CD8-positive, alpha-beta memory T cell (primary cell): ENCODE measurements at regions not wholly inside any gene's neighbourhood (a gene's known extent, or its start where the extent isn't known, plus 50 kb on each side); places are given as distances from the start of the nearest gene placed in this dataset.
A peak's percentile ranks its signal among the peaks of the same experiment; 100 is the strongest.

ENCODE experiments used
- CTCF ChIA-PET: fragments of 350-600 bp; sonication (Branson Sonifier 250); formaldehyde crosslinking; loops from one replicate; lab custom pipeline; 2021; ENCODE audit warnings: antibody characterized with exemption; lab: Charles Lee
- POLR2A ChIA-PET: fragments of 350-600 bp; sonication (Branson Sonifier 250); formaldehyde crosslinking; loops from one replicate; lab custom pipeline; 2021; ENCODE audit warnings: antibody characterized with exemption; lab: Charles Lee
- DNase-seq, 5 donors: peaks; one replicate each; pipeline versions ENCODE4 v3.0.0 to v3.0.0-alpha.2; 2020 to 2022; ENCODE audit warnings: mixed read lengths in 1 of 5
- H3K27ac ChIP-seq: one replicate; pipeline ENCODE4 v1.7.0; 2013; ENCODE audit warnings: low read depth, mild to moderate bottlenecking, low read length, moderate library complexity
- H3K27me3 ChIP-seq: 2 replicates; pipeline ENCODE4 v1.7.0; 2013; ENCODE audit warnings: low read length, mild to moderate bottlenecking; ENCODE audit not compliant: insufficient read depth, poor library complexity, severe bottlenecking
- H3K36me3 ChIP-seq: 2 replicates; pipeline ENCODE4 v1.7.0; 2013; ENCODE audit warnings: mild to moderate bottlenecking, low read length, moderate library complexity; ENCODE audit not compliant: insufficient read depth
- H3K4me1 ChIP-seq: 2 replicates; pipeline ENCODE4 v1.7.0; 2013; ENCODE audit warnings: mild to moderate bottlenecking, low read length, moderate library complexity; ENCODE audit not compliant: insufficient read depth
- H3K4me3 ChIP-seq: 2 replicates; pipeline ENCODE4 v1.7.0; 2013; ENCODE audit warnings: mild to moderate bottlenecking, low read length
- H3K9me3 ChIP-seq: 2 replicates; pipeline ENCODE4 v1.7.0; 2013; ENCODE audit warnings: mild to moderate bottlenecking, low read length
- H3K27ac Mint-ChIP-seq, 8 donors: one replicate each; pipeline ENCODE4 v1.8.0; 2020 to 2021; ENCODE audit warnings: mixed read lengths in 8 of 8, mild to moderate bottlenecking in 6 of 8, inconsistent platforms in 3 of 8, moderate library complexity in 3 of 8
- H3K27me3 Mint-ChIP-seq, 2 donors: one replicate each; pipeline ENCODE4 v1.8.0; 2020 to 2021; ENCODE audit warnings: mixed read lengths in 2 of 2, mild to moderate bottlenecking in 1 of 2, moderate library complexity in 1 of 2
- H3K36me3 Mint-ChIP-seq, 3 donors: one replicate each; pipeline ENCODE4 v1.8.0; 2020 to 2021; ENCODE audit warnings: mixed read lengths in 3 of 3, inconsistent platforms in 1 of 3, mild to moderate bottlenecking in 1 of 3
- H3K4me1 Mint-ChIP-seq, 3 donors: one replicate each; pipeline ENCODE4 v1.8.0; 2020 to 2021; ENCODE audit warnings: mixed read lengths in 3 of 3, inconsistent platforms in 1 of 3, mild to moderate bottlenecking in 1 of 3
- H3K4me3 Mint-ChIP-seq, 7 donors: one replicate each; pipeline ENCODE4 v1.8.0; 2020 to 2021; ENCODE audit warnings: mixed read lengths in 7 of 7, mild to moderate bottlenecking in 6 of 7, moderate library complexity in 4 of 7, inconsistent platforms in 2 of 7
- H3K9me3 Mint-ChIP-seq, 5 donors: one replicate each; pipeline ENCODE4 v1.8.0; 2020 to 2022; ENCODE audit warnings: mixed read lengths in 5 of 5, mild to moderate bottlenecking in 3 of 5, moderate library complexity in 2 of 5, inconsistent platforms in 1 of 5

- POLR2A ChIA-PET: no interaction called here
- no peak overlapping the region for H3K27ac ChIP-seq
- Mint-ChIP-seq H3K4me3 (no peak overlapping the region), H3K27me3 (peaks cover 0 to 8% of the 10 kb centered on the region in 2 donors), H3K36me3 (no peaks in the 10 kb centered on the region), H3K4me1 (no peaks in the 10 kb centered on the region), H3K27ac (no peak overlapping the region), H3K9me3 (peaks cover 0 to 2% (median 0%) of the 10 kb centered on the region in 5 donors)
- H3K36me3 ChIP-seq: no peaks in the 10 kb centered on the region
- no peaks in the 10 kb centered on the region for H3K27me3 ChIP-seq
- H3K4me3 ChIP-seq: no peak overlapping the region
- DNase-seq: no peak
- CTCF ChIA-PET: no interaction called here
- H3K9me3 ChIP-seq: no peaks in the 10 kb centered on the region
- H3K4me1 ChIP-seq: no peaks in the 10 kb centered on the region
Measured at GRCh38 chr4:175953960-175954521, 111.6 kb upstream of the WDR17 start.

GRCh38 chr4:175954685-175955084 lies 111.0 kb upstream of the WDR17 start:
- DNase-seq: no peak
- Histone ChIP-seq H3K27ac (no peak overlapping the region), H3K9me3 (no peaks in the 10 kb centered on the region), H3K4me3 (no peak overlapping the region), H3K36me3 (no peaks in the 10 kb centered on the region), H3K27me3 (no peaks in the 10 kb centered on the region), H3K4me1 (no peaks in the 10 kb centered on the region)
- Mint-ChIP-seq H3K27me3 (peaks cover 0 to 8% of the 10 kb centered on the region in 2 donors), H3K9me3 (peaks cover 0 to 2% (median 0%) of the 10 kb centered on the region in 5 donors), H3K4me3 (no peak overlapping the region), H3K36me3 (no peaks in the 10 kb centered on the region), H3K27ac (peak overlapping the region in 1 of 8 donors; percentile 50), H3K4me1 (no peaks in the 10 kb centered on the region)
- POLR2A ChIA-PET: no interaction called here
- CTCF ChIA-PET: no interaction called here

- CTCF ChIA-PET: no interaction called here
- Histone ChIP-seq H3K4me3 (no peak overlapping the region), H3K27me3 (no peaks in the 10 kb centered on the region), H3K36me3 (no peaks in the 10 kb centered on the region), H3K9me3 (no peaks in the 10 kb centered on the region), H3K4me1 (no peaks in the 10 kb centered on the region), H3K27ac (no peak overlapping the region)
- POLR2A ChIA-PET: no interaction called here
- H3K4me1 Mint-ChIP-seq: no peaks in the 10 kb centered on the region
- no peak overlapping the region for H3K27ac Mint-ChIP-seq
- no peak overlapping the region for H3K4me3 Mint-ChIP-seq
- no peaks in the 10 kb centered on the region for H3K27me3 Mint-ChIP-seq
- no peak for DNase-seq
- no peaks in the 10 kb centered on the region for H3K36me3 Mint-ChIP-seq
- H3K9me3 Mint-ChIP-seq: peaks cover 0 to 2% (median 0%) of the 10 kb centered on the region in 5 donors
Measured at GRCh38 chr4:175961604-175962003, 104.0 kb upstream of the WDR17 start.

GRCh38 chr4:175970072-175970471 lies 95.6 kb upstream of the WDR17 start:
- Histone ChIP-seq H3K9me3 (no peaks in the 10 kb centered on the region), H3K4me3 (no peak overlapping the region), H3K36me3 (no peaks in the 10 kb centered on the region), H3K27ac (no peak overlapping the region), H3K27me3 (no peaks in the 10 kb centered on the region), H3K4me1 (no peaks in the 10 kb centered on the region)
- Mint-ChIP-seq H3K27ac (no peak overlapping the region), H3K4me3 (no peak overlapping the region), H3K36me3 (no peaks in the 10 kb centered on the region), H3K4me1 (no peaks in the 10 kb centered on the region), H3K27me3 (peaks cover 0 to 1% of the 10 kb centered on the region in 2 donors), H3K9me3 (peaks cover 0 to 12% (median 2%) of the 10 kb centered on the region in 5 donors)
- ChIA-PET POLR2A (no interaction called here), CTCF (no interaction called here)
- no peak for DNase-seq

- no peaks in the 10 kb centered on the region for H3K36me3 Mint-ChIP-seq
- no peaks in the 10 kb centered on the region for H3K4me1 ChIP-seq
- no peak overlapping the region for H3K27ac Mint-ChIP-seq
- no peaks in the 10 kb centered on the region for H3K36me3 ChIP-seq
- H3K9me3 Mint-ChIP-seq: peaks cover 0 to 12% (median 2%) of the 10 kb centered on the region in 5 donors
- H3K4me3 ChIP-seq: no peak overlapping the region
- H3K4me1 Mint-ChIP-seq: no peaks in the 10 kb centered on the region
- POLR2A ChIA-PET: no interaction called here
- H3K27me3 ChIP-seq: no peaks in the 10 kb centered on the region
- H3K4me3 Mint-ChIP-seq: no peak overlapping the region
- no peaks in the 10 kb centered on the region for H3K9me3 ChIP-seq
- peaks cover 0 to 1% of the 10 kb centered on the region in 2 donors for H3K27me3 Mint-ChIP-seq
- no peak for DNase-seq
- no peak overlapping the region for H3K27ac ChIP-seq
- CTCF ChIA-PET: no interaction called here
Measured at GRCh38 chr4:175970724-175971123, 94.9 kb upstream of the WDR17 start.

GRCh38 chr4:175971388-175972179 lies 94.1 kb upstream of the WDR17 start:
- Histone ChIP-seq H3K27me3 (no peaks in the 10 kb centered on the region), H3K27ac (no peak overlapping the region), H3K4me3 (no peak overlapping the region), H3K4me1 (no peaks in the 10 kb centered on the region), H3K9me3 (no peaks in the 10 kb centered on the region), H3K36me3 (no peaks in the 10 kb centered on the region)
- H3K9me3 Mint-ChIP-seq: peaks cover 0 to 12% (median 2%) of the 10 kb centered on the region in 5 donors
- H3K4me3 Mint-ChIP-seq: no peak overlapping the region
- H3K4me1 Mint-ChIP-seq: no peaks in the 10 kb centered on the region
- ChIA-PET CTCF (no interaction called here), POLR2A (no interaction called here)
- no peak for DNase-seq
- peaks cover 0 to 1% of the 10 kb centered on the region in 2 donors for H3K27me3 Mint-ChIP-seq
- H3K36me3 Mint-ChIP-seq: no peaks in the 10 kb centered on the region
- peak overlapping the region in 1 of 8 donors; percentile 4 for H3K27ac Mint-ChIP-seq

- Mint-ChIP-seq H3K27me3 (peaks cover 0 to 1% of the 10 kb centered on the region in 2 donors), H3K4me3 (no peak overlapping the region), H3K9me3 (peaks cover 0 to 2% (median 0%) of the 10 kb centered on the region in 5 donors), H3K27ac (no peak overlapping the region), H3K36me3 (no peaks in the 10 kb centered on the region), H3K4me1 (no peaks in the 10 kb centered on the region)
- no peak overlapping the region for H3K4me3 ChIP-seq
- ChIA-PET CTCF (no interaction called here), POLR2A (no interaction called here)
- no peak overlapping the region for H3K27ac ChIP-seq
- H3K4me1 ChIP-seq: no peaks in the 10 kb centered on the region
- no peak for DNase-seq
- H3K36me3 ChIP-seq: no peaks in the 10 kb centered on the region
- H3K27me3 ChIP-seq: no peaks in the 10 kb centered on the region
- no peaks in the 10 kb centered on the region for H3K9me3 ChIP-seq
Measured at GRCh38 chr4:175973027-175973923, 92.4 kb upstream of the WDR17 start.

GRCh38 chr4:175983636-175984035 lies 82.0 kb upstream of the WDR17 start:
- no peak for DNase-seq
- Mint-ChIP-seq H3K4me3 (no peak overlapping the region), H3K4me1 (no peaks in the 10 kb centered on the region), H3K9me3 (peaks cover 0 to 4% (median 0%) of the 10 kb centered on the region in 5 donors), H3K36me3 (no peaks in the 10 kb centered on the region), H3K27ac (peak overlapping the region in 1 of 8 donors; percentile 3), H3K27me3 (no peaks in the 10 kb centered on the region)
- H3K27ac ChIP-seq: no peak overlapping the region
- H3K27me3 ChIP-seq: no peaks in the 10 kb centered on the region
- no peaks in the 10 kb centered on the region for H3K4me1 ChIP-seq
- ChIA-PET POLR2A (no interaction called here), CTCF (no interaction called here)
- H3K4me3 ChIP-seq: no peak overlapping the region
- no peaks in the 10 kb centered on the region for H3K36me3 ChIP-seq
- no peaks in the 10 kb centered on the region for H3K9me3 ChIP-seq
